Dermis microvascular lymphatic vessel endothelial cell (primary cell): ENCODE measurements at regions not wholly inside any gene's neighbourhood (a gene's known extent, or its start where the extent isn't known, plus 50 kb on each side); places are given as distances from the start of the nearest gene placed in this dataset.

ENCODE experiments used
- DNase-seq, 2 donors: peaks; one replicate each; pipeline versions ENCODE4 v3.0.0 to v3.0.0-alpha.2; 2010; ENCODE audit warnings: low read depth in 2 of 2

DNA sequence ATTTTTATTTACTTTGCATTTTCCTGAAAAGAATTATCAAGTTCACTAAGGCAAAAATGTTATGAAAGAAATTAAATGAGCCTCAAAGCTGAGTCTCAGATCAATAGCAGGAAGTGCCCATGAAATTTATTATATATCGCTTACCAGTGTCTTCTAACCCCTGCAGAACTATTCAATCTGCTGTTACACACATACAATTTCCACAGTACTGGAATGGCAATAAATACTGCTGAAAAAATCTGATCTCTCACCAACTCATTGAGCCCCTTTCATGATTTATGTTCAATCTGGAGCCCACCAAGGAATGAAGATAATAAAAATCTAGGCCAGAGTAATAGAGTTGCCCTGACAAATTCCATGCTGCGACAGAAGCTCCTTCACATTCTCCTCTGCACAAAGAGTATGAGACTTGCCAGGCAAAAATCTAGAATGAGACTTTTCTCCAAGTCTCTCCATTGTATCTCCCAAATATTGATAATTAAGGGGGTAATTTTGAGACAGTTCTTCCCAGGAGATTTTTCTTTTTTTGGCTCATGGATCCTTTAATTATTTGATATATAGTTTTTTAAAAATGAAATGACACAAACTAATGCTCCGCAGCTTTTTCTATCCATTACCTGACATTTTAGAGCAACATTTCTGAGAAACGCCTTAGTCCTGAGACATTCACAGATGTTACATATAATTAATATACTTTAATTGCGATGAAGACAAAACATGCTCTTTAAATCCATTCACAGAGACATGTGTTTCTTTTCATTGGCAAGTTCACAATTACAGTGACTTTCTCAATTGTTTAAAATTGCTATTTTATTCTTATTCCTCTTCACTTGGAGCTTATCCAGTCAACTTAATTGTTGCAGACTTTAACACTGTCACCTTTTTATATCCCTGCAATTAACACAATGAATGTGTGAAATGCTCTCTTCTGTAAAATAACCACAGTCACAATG is 1020.4 kb downstream of the CBLN2 start:
- no peak for DNase-seq

DNA sequence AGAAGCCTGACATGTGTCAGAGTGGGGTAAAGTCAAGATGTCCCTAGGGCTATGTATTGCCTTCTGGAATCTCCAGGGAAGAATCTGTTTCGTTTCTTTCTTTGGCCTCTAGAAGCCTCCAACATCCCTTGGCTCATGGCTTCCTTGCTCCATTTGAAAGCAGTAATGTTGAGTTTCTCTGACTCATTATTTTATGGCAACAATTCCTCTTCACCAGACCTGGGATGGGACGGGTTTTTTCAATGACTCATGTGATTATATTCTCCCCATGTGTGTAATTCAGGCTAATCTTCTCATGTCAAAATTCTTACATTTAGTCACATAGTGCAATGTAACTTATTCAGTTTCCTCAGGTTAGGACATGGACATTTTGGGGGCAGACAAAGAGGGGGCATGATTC is 1038.6 kb downstream of the CBLN2 start:
- DNase-seq, result no peak

DNA sequence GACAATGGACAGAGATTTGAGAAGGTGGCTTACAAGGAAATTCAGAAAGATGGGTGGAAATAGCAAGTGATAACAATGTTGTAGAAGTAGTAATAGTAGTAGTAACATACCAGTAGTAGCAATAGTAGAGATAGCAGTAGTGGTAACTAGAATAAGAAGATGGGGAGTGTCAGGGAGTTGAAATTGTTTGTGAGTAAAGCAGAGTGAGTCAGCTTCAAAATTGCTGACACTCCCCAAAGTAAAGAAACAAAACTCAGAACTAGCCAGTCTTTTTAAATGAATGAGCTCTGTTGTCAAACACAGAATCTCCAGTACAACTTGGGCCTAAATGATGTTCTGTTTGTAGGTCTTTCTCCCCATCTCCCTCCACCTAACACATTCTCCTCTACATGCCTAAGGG is 1040.9 kb downstream of the CBLN2 start:
- DNase-seq, result no peak

DNA sequence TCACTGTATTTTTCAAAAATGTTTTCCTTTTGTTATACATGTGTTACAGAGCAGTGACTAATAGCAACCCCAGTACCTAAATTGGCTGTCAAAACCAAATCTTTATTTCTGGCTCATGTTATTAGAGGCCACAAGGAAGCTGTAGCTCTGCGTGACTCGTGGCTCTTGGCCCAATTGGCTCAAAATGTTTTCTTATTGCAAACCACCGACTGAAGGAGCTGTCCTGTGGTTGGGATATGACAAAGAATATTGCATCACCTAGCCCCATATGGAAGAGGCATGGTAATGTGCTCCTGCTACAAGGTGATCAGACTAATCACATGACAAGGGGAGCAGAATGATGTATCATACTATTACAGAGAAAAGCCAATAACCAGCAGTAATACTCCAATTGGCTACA is 1058.5 kb downstream of the CBLN2 start:
- no peak for DNase-seq

DNA sequence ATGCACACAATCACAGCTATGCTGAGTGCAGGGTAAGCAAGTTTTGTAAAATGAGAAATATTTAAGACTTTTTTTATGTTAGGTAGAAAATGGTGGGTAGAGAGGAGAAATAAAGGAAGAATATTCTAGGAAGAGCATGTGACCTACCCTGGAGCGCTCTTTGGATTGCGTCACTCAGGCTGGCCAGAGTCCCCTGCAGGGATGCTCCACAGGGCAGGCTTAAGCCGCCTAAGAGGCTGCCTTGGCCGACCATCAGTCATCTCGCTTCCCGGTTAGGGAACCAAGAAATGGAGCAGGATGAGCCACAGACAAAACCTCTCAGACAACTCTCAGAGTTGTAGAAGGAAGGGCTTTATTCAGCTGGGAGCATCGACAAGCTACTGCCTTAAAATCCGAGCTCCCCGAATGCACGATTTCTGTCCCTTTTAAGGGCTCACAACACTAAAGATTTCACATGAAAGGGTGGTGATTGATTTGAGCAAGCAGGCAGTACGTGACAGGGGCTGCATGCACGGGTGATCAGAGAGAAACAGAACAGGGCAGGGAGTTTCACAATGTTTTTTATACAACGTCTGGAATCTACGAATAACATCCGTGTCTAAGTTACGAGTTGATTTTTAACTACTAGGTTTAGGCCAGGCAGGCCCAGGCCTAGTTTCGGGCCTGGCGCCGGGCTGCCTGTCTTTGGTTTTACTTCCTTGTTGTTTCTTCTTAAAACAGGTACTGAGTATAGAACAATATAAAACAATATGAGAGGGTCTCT is 1072.0 kb downstream of the CBLN2 start:
- DNase-seq, result no peak

GRCh38 chr18:71456206-71456605 is 1087.9 kb downstream of the CBLN2 start:
- no peak for DNase-seq

GRCh38 chr18:71450257-71450656 is 1093.9 kb downstream of the CBLN2 start:
- no peak for DNase-seq

- DNase-seq, result no peak
Observed at GRCh38 chr18:71443706-71444480, 1100.2 kb downstream of the CBLN2 start.

- no peak for DNase-seq
Observed at GRCh38 chr18:71442731-71443141, 1101.4 kb downstream of the CBLN2 start.

DNA sequence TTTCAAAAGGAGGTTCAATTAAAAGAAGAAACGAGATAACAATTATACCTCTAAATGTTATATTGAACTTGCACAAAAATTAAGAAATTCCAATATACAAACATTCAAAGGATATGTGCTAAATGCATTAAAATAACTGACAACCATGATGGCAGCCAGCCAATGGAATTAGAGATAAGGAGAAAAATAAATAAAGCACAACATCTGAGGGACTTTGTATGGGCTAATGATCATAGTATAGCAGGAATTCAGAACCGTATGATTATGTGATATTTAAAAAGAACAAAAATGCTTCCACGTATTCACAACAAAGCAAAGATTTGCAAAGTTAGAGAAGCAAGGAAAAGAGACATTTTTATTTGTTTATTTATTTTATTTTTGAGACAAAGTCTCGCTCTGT is 1103.0 kb downstream of the CBLN2 start:
- peak in 1 of 2 donors; percentile 6 for DNase-seq

DNA sequence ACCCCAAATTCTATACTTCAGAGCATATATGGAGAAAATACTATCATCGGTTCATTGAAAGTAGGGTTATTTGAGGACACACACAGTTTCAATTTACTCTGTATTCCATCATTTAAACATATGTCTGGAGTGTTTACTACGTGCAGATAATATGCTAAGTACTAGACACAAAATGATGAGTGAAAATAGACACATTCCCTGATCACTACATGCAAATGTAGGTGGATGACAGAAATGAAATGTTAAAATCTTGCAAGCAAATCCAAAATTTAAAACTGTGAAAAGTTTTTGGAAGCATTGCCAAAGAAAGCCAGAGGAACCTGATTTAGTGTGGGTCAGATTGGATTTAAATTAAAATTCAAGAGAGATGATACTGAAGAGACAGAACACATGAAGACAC is 1106.6 kb downstream of the CBLN2 start:
- no peak for DNase-seq

DNA sequence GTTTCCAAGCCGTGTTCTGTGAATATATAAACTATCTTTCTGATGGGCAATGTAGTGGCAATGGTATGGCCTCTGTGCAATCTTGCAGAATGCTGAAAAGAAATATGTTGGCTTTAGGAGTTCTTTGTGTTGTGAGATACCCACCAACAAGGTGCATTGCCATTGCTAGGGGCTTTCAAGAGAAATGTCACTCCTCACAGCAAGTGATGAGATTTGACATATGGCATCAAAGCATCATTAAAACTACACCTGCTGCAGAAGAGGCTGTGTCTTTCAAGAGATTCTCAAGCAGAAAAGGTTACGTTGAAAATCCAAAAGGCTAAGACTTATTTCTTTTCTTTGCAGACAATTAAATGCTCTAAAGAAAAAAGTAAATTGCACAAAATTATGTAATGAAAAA is 1110.8 kb downstream of the CBLN2 start:
- DNase-seq, result no peak

DNA sequence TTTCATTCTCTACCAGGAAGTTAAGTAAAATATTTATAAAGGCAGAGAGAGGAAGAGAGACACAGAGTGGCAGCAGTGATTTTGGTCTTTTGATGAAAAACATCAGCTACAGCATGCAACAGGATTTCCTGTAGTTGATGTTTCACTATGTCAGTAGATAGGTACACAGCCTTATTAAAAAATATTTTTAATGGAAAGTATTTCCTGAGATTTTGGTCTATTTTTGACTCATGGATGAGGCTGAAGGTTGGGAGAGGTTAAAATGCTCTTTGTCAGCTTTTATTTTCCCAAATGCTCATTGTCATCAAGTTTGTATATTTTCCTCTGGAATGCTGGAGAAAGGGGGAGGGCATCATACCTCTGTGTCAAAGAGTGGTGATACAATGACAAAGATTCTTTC is 1112.5 kb downstream of the CBLN2 start:
- peak; percentile 48 to 66 for DNase-seq

DNA sequence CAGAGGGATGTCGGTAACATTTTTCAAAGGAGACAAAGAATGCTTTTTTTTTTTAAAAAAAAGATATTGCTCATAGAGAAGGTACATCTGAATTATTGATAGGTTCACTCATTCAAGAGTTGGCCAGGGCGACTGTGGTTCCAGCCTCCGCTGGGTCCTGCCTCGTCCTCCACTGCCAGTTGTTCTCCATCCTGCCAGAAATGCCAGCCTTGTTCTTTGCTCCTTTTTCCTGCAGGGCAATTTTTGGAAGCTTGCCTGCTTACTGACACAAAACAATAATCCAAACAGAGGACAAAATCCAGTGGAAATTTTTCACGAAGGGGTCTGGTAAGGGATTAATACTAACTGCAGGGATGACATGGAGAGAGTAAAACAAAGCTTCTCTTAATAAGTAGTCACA is 1113.0 kb downstream of the CBLN2 start:
- peak; percentile 31 to 40 for DNase-seq

DNA sequence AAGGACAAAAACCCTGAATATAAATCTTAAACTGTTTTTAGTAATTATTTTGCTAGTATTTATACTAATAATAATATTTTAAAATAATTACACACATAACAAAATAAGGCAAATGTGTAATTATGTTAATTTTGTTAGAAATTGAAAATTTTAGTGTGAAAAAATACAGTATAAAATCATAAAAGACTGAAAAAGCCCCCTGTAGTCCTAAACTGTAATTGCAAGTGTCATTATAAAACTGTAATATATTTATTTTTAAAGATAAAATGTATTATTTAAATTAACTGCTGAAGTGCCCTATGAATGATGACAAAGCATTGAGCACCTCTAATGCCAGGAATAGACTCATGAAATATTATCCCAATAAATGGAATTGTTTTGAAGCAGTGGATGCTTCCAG is 1117.7 kb downstream of the CBLN2 start:
- DNase-seq, result no peak

GRCh38 chr18:71405169-71405809 is 1116.4 kb downstream of the SOCS6 start:
- no peak for DNase-seq

- DNase-seq, result no peak
Observed at GRCh38 chr18:71403501-71403900, 1114.7 kb downstream of the SOCS6 start.

GRCh38 chr18:71398531-71398930 is 1109.7 kb downstream of the SOCS6 start:
- peak; percentile 24 to 49 for DNase-seq

DNA sequence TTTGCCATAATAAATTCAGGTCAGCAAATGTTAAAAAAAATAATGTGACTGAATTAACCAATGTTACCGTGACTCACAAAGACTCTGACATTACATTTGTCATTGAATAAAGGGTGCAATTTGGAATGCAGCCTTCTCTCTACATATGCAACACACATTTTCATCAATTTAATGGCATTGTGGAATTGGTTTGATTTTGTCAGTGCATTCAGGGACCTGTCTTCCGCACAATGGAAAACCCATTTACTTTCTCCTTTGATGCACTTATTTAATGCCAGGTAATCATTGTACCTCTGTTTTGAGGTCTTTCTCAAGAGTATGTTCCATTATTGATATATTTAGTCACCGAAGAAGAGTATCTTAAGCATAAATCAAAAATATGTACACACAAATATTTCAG is 1099.3 kb downstream of the SOCS6 start:
- DNase-seq, result no peak

GRCh38 chr18:71374294-71375000 is 1085.6 kb downstream of the SOCS6 start:
- DNase-seq, result no peak
